Right lobe of liver (tissue), 6 donors: ENCODE measurements at regions not wholly inside any gene's neighbourhood (a gene's known extent, or its start where the extent isn't known, plus 50 kb on each side); places are given as distances from the start of the nearest gene placed in this dataset.
A peak's percentile ranks its signal among the peaks of the same experiment; 100 is the strongest.

Source experiments
- ATAC-seq, 4 donors: fragments of 200-7000 bp; cut with Tn5 transposase; one replicate each; pipeline ENCODE4 v1.9.1; 2020; ENCODE audit warnings: mild to moderate bottlenecking in 4 of 4, moderate library complexity in 4 of 4
- DNase-seq, 3 donors: peaks; one replicate each; pipeline ENCODE4 v3.0.0-alpha.2; 2020
- H3K27ac ChIP-seq, 3 donors: fragments of 200-600 bp; one replicate each; pipeline ENCODE4 v1.8.0; 2022
- H3K27me3 ChIP-seq, 2 donors: fragments of 200-600 bp; one replicate each; pipeline ENCODE4 v1.8.0; 2022
- H3K36me3 ChIP-seq, 4 donors: fragments of 200-600 bp; sonication (generic) in 1 of 4; one replicate each; pipeline versions ENCODE4 v1.5.1 to v1.8.0; 2017 to 2022; ENCODE audit warnings: control low read depth in 1 of 4
- H3K4me1 ChIP-seq, 4 donors: fragments of 200-600 bp; sonication (generic) in 1 of 4; one replicate each; pipeline versions ENCODE4 v1.5.1 to v1.8.0; 2017 to 2022; ENCODE audit warnings: control low read depth in 1 of 4
- H3K4me3 ChIP-seq, 3 donors: fragments of 200-600 bp; one replicate each; pipeline ENCODE4 v1.8.0; 2022
- H3K9me3 ChIP-seq, 4 donors: fragments of 200-600 bp; sonication (generic) in 1 of 4; one replicate each; pipeline versions ENCODE4 v1.5.1 to v1.8.0; 2017 to 2022; ENCODE audit warnings: control low read depth in 1 of 4
- CTCF ChIP-seq, 4 donors: fragments of 200-600 bp in 3 of 4; fragments of 450-650 bp in 1 of 4; IDR thresholded peaks; one replicate each; pipeline versions ENCODE4 v1.5.1 to v1.8.0; 2016 to 2022; ENCODE audit warnings: antibody characterized with exemption in 4 of 4, mild to moderate bottlenecking in 2 of 4
- POLR2A ChIP-seq: fragments of 450-650 bp; IDR thresholded peaks from one replicate; pipeline ENCODE4 v1.6.1; 2017; ENCODE audit warnings: antibody characterized with exemption, mild to moderate bottlenecking
- WGBS: methylation state at CpG from one replicate; pipeline ENCODE4 v1.1.6; 2018; ENCODE audit warnings: low coverage, low lambda C conversion rate; ENCODE audit not compliant: insufficient coverage; ENCODE audit errors: missing lambda C conversion rate; 5-methylcytosine and 5-hydroxymethylcytosine counted together
- intact Hi-C, 2 donors: fragments of 100-400 bp; cut with DNase I; formaldehyde crosslinking; loops; one replicate each; pipeline versions ENCODE4 v1.11.2 to v1.14.1; 2022
- donor health status: DM: no; HTN: yes; CAD: no.
- donor health status: DM: no; HTN: no; CAD: no.
- donor health status: DM: no; HTN: no; CAD: no.
- donor health status: DM: no; HTN: yes; CAD: no.
- donor health status: DM: no; HTN: yes; CAD: no.

- H3K27me3 ChIP-seq = no peaks in the 10 kb centered on the region
- H3K4me1 ChIP-seq = no peaks in the 10 kb centered on the region
- no peak overlapping the region for H3K4me3 ChIP-seq
- no peaks in the 10 kb centered on the region for H3K9me3 ChIP-seq
- peak in 2 of 4 donors; percentile 18 to 75 for ATAC-seq
- H3K36me3 ChIP-seq = no peaks in the 10 kb centered on the region
- H3K27ac ChIP-seq = no peak overlapping the region
- WGBS = 33% methylated on average over 1 of the region's 1 CpG
- DNase-seq = no peak
- intact Hi-C loops = no loop called here
- TF ChIP-seq CTCF (IDR thresholded peaks at IDR 0.05) (no peak), POLR2A (no peak)
Observed at GRCh38 chr1:185439727-185440415, 122.8 kb upstream of the IVNS1ABP start.

- H3K27ac ChIP-seq = no peak overlapping the region
- no peaks in the 10 kb centered on the region for H3K36me3 ChIP-seq
- H3K4me3 ChIP-seq = no peak overlapping the region
- H3K4me1 ChIP-seq = no peaks in the 10 kb centered on the region
- no peak for DNase-seq
- intact Hi-C loops = no loop called here
- no peaks in the 10 kb centered on the region for H3K9me3 ChIP-seq
- no peaks in the 10 kb centered on the region for H3K27me3 ChIP-seq
- TF ChIP-seq CTCF (IDR thresholded peaks at IDR 0.05) (no peak), POLR2A (no peak)
- no peak for ATAC-seq
Observed at GRCh38 chr1:185438936-185439335, 121.9 kb upstream of the IVNS1ABP start.

- no peak for TF ChIP-seq CTCF (IDR thresholded peaks at IDR 0.05)
- TF ChIP-seq POLR2A = no peak
- no peaks in the 10 kb centered on the region for H3K4me1 ChIP-seq
- WGBS = 29% methylated on average over 1 of the region's 1 CpG
Observed at GRCh38 chr1:185435696-185436379, 118.8 kb upstream of the IVNS1ABP start.

GRCh38 chr1:185434721-185435120, 117.7 kb upstream of the IVNS1ABP start:
- DNase-seq = no peak
- intact Hi-C loops = no loop called here
- no peaks in the 10 kb centered on the region for H3K36me3 ChIP-seq
- no peaks in the 10 kb centered on the region for H3K9me3 ChIP-seq
- no peaks in the 10 kb centered on the region for H3K27me3 ChIP-seq
- H3K4me1 ChIP-seq = no peaks in the 10 kb centered on the region
- no peak overlapping the region for H3K4me3 ChIP-seq
- H3K27ac ChIP-seq = no peak overlapping the region
- 83% methylated on average over 1 of the region's 1 CpG for WGBS
- ATAC-seq = no peak
- TF ChIP-seq CTCF (IDR thresholded peaks at IDR 0.05) (no peak), POLR2A (no peak)

More at GRCh38 chr1:185435696-185436379, 118.8 kb upstream of the IVNS1ABP start:
- no peak for DNase-seq
- H3K27me3 ChIP-seq = no peaks in the 10 kb centered on the region
- no peaks in the 10 kb centered on the region for H3K9me3 ChIP-seq
- H3K36me3 ChIP-seq = no peaks in the 10 kb centered on the region
- peak in 1 of 4 donors; percentile 26 for ATAC-seq
- no peak overlapping the region for H3K27ac ChIP-seq
- intact Hi-C loops = no loop called here
- H3K4me3 ChIP-seq = no peak overlapping the region
